ENCODE measurements at regions not wholly inside any gene's neighbourhood (a gene's known extent, or its start where the extent isn't known, plus 50 kb on each side); places are given as distances from the start of the nearest gene placed in this dataset.

DNA sequence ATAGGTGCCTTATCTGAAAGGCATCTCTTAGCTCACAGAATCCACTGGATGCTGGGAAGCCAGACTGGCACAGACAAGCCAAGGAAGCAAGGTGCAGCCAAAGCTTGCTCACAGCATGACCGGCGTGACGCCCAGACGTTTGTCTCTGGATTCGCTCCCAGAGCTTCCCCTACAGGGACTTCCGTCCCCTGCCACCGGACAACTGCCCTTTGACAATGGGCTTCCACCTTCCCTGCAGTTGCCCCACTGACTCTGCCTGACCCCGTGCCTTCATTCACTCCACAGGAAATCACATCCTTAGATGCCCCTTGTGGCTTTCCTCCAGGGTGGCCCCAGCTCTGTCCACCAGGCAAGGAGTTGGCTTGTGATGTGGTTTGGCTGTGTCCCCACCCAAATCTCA is 94.8 kb upstream of the CDH4 start:
- no peak for DNase-seq

DNA sequence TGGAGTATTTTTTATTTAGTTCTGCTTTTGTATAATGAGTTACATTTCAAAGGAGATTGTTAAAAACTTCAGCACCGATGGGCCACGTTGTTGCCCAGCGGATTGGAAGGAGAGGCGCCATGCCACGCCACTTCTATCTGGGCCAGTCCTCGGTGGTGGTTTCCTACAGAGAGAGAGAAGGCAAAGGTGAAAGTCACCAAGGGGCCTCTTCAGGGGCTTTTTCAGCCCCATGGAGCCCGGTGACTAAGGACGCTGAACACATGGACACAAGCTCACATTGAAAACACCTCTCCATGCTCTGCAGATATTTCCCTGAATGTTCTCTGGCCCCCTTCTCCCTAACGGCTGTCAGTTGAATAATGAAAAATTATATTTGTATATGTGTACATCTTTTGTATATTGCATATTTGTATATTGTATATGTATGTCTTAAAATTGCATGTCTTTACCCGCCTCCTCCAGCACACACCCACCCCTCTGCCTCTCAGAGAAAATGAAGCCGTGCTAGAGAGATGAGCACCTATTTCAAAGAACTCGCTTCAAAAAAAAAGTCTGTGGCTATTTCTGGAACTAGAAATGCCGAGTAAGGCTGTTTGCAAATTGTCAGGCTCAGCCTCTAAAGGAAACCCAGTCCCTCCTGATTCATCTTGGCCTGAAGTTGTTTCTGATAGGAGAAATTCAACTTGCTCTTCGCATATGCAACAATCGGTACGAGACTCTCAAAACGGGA is 91.9 kb upstream of the CDH4 start:
- no peak for DNase-seq

DNA sequence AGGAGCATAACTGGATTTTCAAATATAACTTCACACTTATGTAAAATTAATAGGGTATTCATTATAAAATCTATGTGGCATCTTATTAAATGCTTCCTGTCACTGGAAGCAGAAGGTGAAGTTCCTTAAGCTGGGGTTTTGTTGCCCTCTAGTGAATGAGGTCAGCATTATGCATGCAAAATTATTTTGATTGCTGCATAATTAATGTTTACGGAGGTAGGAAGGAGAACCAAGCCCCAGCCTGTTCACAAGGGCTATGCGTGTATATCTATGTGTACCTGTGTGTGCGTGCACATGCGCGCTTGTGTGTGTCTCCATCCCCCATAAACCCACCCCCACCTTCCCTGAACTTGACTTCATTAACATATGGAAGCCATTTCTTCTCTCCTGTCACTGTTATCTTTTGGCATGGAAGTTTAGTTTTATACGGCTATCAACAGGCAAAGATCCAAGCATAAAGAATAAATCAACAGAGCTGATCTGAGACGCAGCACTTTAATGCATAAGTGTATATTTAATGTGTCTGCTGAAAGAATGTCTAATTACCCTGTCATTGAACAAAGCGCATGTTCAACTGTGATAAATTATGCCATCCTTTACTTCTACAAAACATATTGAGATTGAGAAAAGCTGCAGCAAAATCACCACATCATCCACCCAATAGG is 90.2 kb upstream of the CDH4 start:
- DNase-seq, result no peak

DNA sequence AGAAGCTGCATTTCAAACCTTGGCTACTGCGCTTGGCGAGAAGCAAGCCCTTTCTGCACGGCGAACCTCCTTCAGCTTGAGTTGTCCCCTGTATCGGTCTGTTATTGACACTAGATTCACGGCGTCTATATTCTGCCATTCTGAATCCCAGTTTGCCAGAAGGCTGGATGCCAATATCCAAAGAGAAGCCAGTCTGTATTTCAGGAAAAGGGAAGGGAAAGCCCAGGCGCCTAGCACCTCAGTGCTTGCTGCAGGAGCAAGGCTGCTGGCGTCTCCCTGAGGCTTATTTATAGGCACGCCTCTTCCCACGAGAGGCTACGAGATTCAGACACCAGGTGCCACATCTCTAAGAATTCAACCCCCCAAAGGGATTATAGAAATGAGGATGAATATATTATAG is 89.6 kb upstream of the CDH4 start:
- DNase-seq, result no peak

DNA sequence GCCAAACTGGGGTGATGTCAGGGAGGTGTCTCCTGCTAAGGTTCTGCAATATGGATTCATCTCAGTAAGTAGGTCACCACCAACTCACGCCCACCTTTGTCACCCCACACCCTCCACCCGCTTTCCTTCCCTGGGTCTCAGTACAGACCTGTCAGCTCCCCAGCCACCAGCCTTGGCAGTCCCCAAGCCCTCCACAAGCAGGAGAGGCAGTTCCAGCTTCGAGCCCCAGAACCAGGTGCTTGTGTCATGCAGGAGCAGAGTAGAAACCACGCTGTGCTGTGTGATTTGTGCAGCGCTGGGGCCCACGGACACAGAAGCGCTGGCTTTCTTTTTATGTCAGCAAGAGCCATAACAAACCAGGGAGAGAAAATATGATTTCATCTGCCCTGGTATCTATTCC is 89.0 kb upstream of the CDH4 start:
- no peak for DNase-seq

DNA sequence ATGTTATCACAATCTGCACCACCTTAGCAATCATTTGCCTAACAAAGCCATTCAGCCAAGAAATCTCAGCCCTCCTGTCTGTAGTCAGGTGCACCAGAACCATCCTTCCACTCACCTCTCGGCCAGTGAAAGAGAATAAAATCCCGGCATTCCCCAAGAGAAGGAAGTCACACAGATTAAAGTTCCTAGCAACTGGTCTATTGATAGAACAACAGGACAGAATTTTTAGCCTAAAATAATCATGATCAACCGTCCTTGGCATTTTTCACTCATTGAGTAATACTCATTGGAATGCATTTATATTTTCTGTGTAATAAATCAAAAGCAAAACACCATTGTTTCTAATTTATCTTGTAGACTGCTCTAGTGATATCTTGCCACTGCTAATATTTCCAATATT is 85.7 kb upstream of the CDH4 start:
- no peak for DNase-seq

DNA sequence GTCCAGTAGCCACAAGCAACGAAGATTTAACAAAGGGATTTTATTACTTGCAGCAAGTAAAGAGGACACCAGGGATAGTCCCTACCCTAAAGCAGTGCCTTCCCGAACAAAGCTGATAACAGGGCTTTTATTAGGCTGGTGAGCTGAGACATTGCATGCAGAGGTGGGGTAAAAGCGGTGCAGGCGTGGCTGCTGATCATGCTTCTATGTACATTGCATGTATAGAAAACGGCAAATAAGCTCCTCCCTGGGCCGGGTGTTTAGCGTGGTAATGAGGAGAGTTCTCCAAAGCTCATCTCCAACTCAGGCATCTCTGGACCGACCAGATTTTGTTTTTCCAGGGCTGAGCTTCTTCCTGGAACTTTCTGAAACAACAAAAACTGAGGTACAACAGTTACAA is 83.5 kb upstream of the CDH4 start:
- no peak for DNase-seq

DNA sequence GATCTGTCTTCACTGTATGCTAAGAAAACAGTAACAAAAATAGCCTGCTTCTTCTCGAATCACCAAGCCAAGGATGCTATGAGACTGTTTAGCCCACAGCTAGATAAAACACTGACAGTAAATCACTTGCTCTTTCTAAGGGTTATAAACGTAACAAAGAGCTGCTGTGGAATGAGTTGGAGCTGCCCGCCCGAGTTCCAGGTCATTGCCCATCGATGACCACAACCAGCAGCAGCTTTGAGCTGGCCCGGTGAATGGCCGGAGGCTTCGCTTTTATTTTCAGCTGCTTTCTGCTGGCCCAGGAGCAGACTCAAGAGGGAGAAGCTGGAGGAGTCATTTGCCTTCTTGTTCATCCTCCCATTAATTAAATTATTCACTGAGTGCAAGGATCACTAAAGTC is 82.2 kb upstream of the CDH4 start:
- DNase-seq, result no peak

DNA sequence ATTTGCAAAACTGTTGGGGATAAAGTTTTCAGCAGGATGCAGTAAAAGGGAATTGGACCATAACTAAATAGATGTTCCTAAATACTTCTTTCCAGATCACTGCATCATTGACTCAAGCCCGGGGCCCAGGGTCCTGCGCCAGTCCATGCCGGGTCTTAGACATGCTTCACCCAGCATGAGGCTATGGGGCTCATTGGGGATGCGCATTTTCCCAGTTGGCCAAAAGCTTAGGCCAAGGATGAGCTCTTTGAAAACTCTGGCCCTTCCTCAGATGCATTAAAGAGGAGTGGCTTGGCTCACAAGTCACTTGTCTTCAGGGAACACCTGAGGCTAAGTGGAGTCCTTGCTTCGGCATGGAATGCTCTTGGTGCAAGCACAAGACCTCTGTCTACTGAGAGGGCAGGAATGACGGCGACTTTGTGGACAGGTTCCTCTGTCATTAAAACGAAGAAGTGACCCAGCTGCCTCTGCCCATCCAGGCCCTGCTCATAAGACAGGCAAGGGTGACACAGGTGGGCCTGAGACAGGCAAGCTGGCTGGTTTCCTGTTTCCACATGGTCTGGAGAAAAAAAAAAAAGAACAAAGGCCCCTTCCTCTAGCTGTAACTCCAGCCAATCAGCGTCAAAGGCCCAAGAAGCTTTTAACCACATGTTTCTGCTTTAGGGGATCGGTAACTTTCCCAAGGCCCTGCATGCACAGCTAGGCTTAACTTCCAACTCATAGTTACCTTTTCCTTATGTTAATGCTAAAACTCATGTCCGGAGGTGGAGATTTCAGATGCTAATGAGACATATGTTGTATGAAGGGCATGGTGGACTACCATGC is 81.4 kb upstream of the CDH4 start:
- no peak for DNase-seq

DNA sequence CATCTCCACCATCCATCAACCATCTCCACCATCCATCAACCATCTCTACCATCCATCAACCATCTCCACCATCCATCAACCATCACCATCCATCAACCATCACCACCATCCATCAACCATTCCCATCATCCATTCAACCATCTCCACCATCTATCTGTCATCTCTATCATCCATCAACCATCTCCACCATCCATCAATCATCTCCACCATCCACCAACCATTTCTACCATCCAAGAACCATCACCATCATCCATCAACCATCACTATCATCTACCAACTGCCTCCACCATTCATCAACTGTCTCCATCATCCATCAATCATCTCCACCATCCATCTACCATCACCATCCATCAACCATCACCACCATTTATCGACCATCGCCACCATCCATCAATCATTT is 78.8 kb upstream of the CDH4 start:
- no peak for DNase-seq

DNA sequence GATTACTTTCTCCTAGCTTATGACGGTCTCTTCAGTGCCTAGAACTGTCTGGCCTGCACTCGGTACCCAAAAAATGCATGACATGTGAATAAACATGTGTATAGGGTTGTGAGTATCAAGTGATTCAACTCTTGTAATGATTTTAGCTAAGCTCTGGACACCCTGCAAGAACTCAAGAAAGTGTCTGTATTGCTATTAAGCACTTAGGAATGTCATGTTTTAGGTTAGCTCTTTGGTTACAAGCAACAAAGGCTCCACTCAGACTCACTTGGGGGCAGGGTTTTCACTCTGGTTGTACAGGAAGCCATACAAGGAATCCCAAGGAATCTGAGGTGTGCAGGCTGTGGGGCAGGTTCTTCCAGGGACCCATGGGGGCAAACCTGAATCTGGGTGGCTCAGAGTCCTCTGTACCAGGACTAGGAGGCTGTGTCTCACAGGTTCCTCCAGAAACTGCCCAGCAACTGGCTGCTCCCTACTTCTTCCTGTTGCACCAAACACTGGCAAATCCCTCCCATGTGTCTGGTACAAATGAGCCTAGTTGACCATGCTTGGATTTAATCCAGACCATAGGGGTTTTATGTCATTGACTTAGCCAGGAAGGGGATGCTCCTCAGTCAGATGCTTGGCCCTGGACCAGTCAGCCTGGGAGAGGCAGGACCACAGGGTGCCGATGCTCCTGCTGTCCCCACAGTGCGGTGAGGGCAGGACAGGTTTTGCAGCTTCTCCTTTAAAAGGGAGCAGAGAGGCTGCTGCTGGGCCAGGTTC is 77.9 kb upstream of the CDH4 start:
- DNase-seq, result no peak

DNA sequence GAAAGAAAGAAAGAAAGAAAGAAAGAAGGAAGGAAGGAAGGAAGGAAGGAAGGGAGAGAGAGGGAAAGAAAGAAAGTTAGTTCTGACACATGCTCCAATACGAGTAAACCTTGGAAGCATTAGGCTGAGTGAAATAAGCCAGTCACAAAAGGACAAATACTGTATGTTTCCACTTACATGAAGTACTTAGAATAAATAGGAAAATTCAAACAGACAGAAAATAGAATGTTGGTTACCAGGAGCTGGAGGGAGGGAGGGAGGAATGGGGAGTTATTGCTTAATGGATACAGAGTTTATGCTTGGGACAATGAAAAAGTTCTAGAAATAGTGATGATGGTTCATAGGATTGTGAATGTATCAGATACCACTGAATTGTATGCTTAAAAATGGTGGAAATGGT is 75.2 kb upstream of the CDH4 start:
- no peak for DNase-seq

DNA sequence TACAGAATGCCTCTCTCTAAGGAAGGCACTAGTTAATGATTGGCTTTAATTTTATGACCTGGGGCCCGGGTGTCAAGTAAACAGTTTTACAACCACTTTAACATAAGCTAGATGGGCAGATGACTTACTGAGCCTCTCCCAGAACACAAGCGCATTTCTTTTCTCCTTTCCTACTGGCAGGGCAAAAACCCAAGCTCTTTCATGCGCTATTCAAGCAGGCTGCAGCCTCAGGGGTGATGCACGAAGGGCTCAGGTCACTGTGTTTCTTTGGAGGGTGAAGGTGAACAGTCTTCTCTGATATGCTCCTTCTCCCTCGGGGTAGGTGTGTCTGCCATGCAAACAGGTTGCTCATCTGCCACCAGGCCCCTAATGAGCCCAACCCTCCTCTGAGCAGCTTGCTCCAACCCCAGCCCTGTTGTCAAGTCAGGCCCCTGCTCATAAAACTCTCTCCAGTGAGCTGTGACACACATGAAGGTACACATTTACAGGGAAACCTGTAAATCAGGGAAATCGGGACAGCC is 73.5 kb upstream of the CDH4 start:
- no peak for DNase-seq

DNA sequence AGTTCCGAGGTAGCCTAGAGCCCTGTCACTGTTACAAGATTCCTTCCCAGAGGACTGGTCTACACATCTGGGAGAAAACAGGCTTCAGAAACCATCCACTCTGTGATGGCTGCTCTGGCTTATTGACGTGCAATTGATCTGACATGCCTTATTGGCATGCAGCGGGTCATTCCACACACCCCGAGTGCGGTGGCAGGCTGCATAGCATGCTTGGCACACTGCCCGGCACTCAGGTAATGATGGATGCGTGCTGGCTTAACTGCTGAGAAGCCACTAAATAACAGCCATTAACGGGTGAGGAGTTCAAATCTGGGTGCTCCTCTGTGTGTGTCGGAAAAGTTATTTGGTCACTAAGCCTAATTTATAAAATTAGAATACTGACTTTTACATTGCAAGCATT is 67.9 kb upstream of the CDH4 start:
- no peak for DNase-seq

DNA sequence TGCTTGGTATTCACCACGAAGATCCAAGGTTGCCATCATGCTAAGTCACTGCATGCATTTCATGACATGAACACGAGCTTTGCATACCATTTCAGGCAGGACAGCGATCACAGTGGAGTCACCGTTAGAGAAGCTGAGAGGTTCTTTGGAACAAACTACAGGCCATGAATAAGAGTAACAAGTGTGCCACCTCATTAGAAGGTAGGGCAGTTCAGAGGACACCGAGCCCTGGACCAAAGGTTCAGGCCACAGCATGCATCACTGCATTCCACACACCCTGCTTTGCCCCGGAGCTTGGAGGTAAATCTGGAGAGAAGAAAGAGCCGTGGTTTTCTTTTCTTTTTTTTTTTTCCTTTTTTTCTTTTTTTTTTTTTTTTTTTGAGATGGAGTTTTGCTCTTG is 66.9 kb upstream of the CDH4 start:
- no peak for DNase-seq

DNA sequence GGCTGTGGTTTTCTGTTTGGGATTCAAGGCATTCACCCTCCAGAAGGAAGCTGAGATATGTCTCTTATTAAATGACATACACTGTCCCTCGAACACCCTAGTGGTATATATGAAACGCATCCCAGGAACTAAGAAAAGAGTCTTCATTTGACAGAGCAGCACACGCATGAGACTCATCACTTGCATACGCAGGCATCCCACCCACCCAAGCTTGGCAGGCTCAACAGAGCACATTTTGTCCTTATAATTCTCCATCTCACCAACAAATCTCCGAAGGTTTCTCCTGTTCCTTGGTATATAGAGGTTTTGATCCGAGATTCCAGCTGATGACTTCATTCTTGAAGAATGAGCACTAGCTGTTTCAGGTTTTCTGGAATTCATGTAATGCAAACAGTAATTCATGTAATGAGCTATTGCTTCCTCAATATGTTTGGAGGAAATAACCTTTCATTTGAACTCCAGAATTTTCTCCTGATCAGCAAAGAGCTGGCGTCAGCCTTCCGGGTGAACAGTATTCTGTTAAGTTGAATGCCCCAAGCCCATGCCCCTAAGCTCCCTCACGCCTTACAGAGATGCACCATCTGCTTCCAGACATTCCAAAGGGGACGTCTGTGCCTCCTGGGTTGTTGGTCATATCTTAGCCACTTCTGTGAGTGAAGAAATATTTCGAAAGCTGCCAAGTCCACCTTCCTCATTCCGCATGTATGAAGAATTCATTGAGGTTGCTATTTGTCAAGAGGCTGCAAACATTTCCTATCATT is 66.0 kb upstream of the CDH4 start:
- no peak for DNase-seq

DNA sequence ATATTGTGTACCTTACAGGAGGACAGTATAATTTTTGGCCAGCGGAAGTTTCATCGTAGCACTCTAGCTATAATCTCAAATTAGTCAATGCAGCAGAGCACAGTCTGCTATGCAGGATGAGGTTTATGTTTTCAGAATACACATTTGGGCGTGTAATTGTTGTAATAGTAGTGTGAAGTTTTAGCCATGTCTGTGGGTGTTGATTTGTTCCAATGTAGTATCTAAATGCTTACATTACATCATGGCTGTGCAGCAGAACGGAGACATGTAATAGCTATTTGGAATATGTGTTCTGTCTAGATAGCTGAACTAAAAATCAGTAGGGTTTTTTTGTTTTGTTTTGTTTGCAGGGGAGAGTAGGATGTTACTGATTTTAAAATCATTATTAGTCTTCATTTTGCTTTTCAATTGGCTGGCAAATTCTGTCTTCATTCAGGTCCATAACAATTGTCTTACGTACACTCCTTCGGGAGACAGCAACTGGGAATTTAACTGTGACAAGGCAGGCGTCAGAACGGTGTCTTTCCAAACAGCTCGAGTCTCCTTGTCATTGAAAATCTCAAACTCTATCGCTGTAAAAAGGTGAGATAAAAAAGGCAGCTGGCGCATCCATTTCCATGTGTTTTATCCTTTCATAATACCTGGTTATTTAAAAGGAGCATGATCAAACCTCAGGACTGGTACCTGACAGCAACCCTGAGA is 65.1 kb upstream of the CDH4 start:
- no peak for DNase-seq

DNA sequence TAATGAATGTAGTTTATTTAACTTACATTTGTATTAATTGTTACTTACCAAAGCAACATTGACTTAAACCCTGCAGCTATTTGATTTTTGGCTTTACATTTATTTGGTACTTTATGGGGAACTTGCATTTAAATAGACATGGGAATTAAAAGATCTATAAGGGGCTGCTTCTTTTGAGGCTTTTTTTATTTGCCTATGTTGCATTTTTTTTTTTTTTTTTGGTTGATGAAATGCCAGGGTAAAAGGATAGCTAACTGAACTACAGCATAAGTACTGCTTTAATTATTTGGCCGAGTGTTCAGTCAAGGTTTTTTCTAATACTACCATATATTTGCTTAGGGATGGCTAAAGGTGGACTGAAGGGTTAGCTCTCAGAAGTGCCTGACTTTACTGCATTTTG is 62.5 kb upstream of the CDH4 start:
- DNase-seq, result no peak

DNA sequence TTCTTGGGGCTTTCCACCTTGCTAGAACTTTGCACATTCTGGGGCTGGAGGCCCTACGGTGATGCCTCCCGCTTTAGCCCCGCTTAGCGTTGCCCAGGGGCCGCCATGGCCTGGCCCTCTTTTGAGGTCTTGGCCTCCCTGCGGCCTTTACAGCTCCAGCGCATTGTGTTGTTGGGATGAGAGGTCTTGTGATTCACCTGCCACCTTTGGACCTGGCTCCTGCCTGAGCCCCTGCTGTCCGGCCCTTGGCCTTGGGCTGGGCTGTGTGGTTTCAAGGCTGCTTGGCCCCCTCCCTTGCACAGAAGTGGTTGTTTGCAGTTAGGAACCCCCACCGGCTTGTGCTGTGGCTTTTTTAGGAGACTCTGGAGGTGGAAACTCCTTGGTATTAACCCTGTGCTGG is 61.0 kb upstream of the CDH4 start:
- no peak for DNase-seq

DNA sequence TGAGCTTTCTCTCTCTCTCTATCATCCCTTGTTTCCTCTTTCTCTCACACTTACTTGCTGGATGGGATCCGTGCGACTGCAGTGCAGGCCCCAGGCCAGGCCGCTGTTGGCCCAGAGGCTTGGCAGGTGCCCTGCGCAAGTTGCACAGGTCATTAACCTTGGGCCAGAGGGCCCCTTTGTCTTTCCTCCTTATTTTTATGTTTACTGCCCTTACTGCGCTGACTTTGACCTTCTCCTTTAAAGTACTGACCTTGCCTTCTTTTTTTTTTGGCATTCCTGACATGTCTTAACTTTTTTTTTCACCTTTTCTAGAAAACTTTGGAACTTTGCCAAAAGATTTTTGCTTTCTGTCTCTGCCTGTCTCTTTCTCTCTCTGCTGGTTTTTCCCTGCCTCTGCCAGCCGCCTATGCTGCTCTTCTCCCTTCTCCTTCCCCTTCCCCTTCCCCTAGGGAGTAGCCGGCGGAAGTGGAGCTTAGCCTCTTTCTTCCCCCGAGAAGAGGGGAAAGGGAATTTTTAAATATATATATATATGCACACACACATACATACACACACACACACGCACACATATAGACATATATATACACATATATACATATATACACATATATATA is 59.6 kb upstream of the CDH4 start:
- DNase-seq, result no peak

DNA sequence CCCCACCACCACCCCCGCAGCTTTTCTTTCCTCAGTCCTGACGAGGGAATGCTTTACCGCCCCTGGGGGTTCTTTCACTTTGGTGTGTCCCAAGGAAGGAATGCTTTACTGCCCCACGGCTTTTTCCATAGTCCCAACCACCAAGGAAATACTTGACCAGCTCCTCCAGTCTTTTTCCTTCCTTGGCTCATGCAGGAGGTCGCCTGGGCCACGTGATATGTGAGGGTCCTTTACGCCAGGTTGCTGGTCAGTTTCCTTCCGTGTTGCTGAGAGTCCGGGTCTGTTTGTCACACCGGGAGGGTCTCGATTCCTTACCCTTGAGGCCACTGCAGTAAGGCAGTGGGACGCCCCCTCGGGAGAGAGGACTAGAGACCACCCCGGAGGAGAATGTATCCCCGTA is 58.9 kb upstream of the CDH4 start:
- no peak for DNase-seq

Data from suppressor macrophage treated with lipopolysaccharide for 1 hour (primary cell).